GM18907 (cell line): ENCODE measurements at regions not wholly inside any gene's neighbourhood (a gene's known extent, or its start where the extent isn't known, plus 50 kb on each side); places are given as distances from the start of the nearest gene placed in this dataset.

Experiments
- ATAC-seq: cut with Tn5 transposase; IDR thresholded peaks from one replicate; pipeline ENCODE4 v1.9.1; 2021; ENCODE audit warnings: mild to moderate bottlenecking, moderate library complexity; ENCODE audit not compliant: unreplicated experiment

DNA sequence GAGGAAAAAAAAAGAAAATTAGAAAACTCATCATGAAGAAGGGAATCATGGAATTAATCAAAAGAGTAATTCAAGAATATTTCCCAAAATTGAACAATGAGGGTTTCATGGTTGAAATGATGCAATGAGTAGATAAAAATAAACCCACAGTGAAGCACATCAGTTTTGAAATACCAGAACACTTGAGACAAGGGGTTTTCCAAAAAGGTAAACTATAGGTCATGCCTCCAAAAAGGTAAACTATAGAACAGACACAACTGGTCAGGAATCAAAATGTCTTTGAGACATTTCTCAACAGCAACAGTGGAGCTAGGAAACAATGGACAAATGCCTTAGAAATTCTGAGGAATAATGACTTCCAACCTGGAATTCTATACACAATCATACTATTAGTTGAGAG lies 60.2 kb upstream of the PCSK5 start:
- peak; percentile 62 for ATAC-seq

DNA sequence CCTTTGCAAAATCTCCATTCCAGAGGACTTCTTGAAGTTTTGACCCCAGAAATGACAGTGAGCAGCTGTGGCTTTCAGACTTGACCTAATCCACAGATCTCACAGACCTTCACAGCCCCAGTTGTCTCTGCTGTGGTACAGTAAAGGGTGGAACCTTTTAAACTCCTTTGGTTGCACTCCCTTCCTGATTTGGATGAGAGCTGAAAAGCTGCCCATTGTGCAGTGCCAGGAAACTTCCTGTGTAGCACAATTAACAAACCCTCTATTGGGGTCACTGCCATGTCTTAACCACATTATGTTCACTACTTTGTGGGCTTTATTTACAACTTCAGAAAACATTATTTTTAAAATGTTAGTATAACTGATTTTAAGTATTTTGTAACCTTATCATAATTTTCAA lies 56.7 kb upstream of the PCSK5 start:
- ATAC-seq = no peak

DNA sequence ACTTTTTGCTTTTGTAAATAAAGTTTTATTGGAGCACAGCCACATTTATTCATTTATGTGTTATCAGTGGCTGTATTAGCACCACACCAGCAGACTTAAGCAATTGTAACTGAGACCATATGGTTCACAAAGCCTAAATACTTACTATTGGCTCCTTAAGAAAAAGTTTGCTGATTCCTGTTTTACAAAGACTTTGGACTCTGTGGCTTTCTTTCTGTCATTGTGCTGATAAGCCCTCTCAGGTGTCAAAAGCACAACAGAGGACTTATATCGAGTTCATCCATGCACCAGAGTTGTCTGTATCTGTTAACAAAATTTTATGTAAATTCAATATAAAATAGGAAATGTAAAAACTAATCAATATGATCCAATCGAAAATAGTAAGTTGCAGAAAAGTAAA lies 55.6 kb upstream of the PCSK5 start:
- no peak for ATAC-seq
